HG02970 (cell line): ENCODE measurements at regions not wholly inside any gene's neighbourhood (a gene's known extent, or its start where the extent isn't known, plus 50 kb on each side); places are given as distances from the start of the nearest gene placed in this dataset.
"Not testable (repeated sequence)": the region's sequence is repeated elsewhere in the genome, so short reads cannot be mapped to it uniquely, and the experiment has no call there.

Source experiments
- ATAC-seq: cut with Tn5 transposase; IDR thresholded peaks from one replicate; pipeline ENCODE4 v1.9.1; 2021; ENCODE audit warnings: mild to moderate bottlenecking, moderate library complexity, moderate number of reproducible peaks; ENCODE audit not compliant: unreplicated experiment, low FRiP score

- no peak for ATAC-seq
Measured at GRCh38 chr17:71024969-71025368, 855.6 kb downstream of the KCNJ2 start.

DNA sequence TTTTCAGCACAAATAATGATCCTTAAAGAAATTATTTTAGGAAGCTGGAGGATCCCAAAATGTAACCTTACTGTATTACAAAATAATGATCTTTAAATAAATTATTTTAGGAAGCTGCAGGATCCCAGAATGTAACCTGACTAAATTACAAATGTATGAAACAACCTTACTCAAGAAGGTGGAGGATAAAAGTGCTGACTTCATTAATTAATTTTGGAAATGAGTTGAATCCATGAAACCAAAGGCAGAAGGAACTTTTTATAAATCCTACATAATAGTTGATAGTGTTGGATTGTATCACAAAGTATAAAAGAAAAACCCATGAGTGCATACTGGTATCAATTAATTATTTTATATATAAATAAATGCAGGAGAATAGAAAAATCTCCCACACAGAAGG, 859.9 kb downstream of the KCNJ2 start:
- no peak for ATAC-seq

DNA sequence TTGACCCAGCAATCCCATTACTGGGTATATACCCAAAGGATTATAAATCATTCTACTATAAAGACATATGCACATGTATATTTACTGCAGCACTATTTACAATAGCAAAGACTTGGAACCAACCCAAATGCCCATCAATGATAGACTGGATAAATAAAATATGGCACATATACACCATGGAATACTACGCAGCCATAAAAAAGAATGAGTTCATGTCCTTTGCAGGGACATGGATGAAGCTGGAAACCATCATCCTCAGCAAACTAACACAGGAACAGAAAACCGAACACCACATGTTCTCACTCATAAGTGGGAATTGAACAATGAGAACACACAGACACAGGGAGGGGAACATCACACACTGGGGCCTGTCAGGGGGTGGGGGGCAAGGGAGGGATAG, 862.0 kb downstream of the KCNJ2 start:
- not testable (repeated sequence) for ATAC-seq

- ATAC-seq, result no peak
Measured at GRCh38 chr17:71032746-71033273, 863.5 kb downstream of the KCNJ2 start.

DNA sequence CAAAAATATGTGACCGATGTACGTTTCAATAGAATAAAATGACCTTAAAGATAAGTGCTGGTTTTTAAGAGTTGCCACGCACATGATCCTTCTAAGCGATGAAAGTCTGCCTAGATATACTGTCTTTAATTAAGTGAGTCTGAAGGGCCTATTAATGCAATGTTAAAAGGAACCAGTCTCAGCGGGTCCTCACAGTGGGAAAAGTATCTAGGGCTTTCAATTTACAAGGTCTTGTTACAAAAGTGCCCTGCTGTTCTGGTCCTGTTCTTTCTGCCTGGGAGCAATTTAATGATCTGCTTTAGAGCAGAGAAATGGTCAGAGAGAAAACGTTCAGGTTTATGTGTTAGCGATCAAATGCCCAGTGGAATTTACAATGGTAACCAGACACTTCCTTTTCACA, 864.0 kb downstream of the KCNJ2 start:
- ATAC-seq, result no peak

DNA sequence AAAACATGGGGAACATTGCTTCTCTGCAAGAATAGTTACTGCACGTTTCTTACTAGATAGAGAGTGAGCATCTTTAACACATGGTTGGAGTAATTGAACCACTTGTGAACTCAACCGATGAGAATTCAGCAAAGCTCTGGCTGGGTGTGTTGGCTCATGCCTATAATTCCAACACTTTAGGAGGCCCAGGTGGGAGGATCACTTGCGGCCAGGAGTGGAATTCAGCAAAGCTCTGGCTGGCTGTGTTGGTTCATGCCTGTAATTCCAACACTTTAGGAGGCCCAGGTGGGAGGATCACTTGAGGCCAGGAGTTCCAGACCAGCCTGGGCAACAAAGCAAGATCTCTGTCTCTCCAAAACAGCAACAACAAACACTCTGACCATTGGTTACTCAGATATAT, 865.9 kb downstream of the KCNJ2 start:
- no peak for ATAC-seq

- ATAC-seq, result no peak
Measured at GRCh38 chr17:71037386-71037785, 868.1 kb downstream of the KCNJ2 start.

DNA sequence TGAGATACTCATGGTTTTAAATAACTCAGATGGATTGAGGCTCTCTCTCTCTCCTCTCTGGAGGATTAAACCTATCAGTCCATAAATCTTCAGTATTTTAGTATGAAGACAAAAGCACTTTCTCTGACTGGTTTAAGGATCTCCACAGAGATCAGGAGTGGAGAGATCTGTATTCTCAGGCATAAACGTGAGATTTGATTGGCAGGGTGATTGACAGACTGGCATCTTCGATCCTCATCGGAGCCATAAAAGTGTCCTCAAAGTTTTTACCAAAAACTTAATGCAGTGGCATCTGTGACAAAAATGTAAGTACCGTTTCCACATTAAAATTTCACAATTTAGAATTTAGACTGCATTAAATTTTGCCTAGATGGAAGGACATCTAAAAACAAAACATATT, 870.1 kb downstream of the KCNJ2 start:
- no peak for ATAC-seq

DNA sequence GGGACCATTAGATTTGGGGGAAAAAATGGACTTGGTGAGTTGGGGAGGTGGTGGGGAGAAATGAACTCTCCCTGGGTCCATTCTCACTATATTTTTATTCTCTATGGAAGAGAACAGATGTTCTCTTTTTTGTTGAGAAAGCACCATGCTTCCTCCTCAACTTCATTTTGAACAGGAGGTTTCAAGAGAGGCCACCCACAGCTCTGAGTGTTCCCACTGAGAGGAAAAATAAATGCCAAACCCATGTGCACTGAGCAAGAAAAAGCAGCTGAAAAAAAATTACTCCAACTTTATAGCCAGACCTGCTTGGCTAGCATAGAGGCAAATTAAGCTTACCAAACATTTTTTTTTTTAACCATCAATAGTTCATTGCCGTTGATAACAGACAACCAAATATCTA, 883.6 kb downstream of the KCNJ2 start:
- no peak for ATAC-seq

- ATAC-seq, result no peak
Measured at GRCh38 chr17:71055128-71055527, 885.8 kb downstream of the KCNJ2 start.

- no peak for ATAC-seq
Measured at GRCh38 chr17:71057448-71057847, 888.1 kb downstream of the KCNJ2 start.

GRCh38 chr17:71057938-71058337, 888.6 kb downstream of the KCNJ2 start:
- no peak for ATAC-seq

DNA sequence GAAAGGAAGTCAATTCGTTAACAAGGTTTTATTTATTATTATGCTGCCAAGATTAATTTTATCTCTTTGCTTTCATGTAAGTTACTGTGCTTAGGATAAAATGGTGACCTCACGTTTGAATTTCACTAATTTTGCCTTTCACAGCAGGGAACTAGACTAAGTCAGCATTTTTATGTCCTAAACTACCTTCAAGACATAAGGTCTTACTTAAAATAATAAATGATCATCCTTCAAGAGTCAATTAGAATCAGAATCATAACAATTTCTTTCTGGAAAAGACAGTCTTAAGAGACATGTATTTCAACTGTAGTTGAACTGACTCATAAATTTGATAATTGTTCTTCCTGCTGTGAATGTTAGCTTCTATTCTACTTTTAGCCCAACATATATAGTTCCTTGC, 893.8 kb downstream of the KCNJ2 start:
- ATAC-seq, result no peak

DNA sequence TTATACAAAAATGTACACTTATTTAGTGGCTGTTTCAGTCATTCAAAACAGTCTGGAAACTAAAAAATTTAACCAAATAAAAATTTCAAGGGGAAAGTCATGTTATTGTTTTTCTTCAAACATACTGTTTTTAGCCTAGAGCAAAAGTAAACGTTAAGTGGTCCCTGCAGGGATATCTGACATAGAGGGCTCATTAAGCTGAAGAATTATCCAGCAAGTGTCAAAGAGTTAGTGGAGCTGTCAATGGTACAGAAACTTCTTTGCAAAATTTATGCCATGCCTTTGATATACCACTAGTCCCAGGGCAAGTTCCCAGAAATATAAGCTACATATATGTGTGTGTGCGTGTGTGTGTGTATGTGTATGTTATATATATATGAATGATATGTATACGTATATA, 894.2 kb downstream of the KCNJ2 start:
- no peak for ATAC-seq

DNA sequence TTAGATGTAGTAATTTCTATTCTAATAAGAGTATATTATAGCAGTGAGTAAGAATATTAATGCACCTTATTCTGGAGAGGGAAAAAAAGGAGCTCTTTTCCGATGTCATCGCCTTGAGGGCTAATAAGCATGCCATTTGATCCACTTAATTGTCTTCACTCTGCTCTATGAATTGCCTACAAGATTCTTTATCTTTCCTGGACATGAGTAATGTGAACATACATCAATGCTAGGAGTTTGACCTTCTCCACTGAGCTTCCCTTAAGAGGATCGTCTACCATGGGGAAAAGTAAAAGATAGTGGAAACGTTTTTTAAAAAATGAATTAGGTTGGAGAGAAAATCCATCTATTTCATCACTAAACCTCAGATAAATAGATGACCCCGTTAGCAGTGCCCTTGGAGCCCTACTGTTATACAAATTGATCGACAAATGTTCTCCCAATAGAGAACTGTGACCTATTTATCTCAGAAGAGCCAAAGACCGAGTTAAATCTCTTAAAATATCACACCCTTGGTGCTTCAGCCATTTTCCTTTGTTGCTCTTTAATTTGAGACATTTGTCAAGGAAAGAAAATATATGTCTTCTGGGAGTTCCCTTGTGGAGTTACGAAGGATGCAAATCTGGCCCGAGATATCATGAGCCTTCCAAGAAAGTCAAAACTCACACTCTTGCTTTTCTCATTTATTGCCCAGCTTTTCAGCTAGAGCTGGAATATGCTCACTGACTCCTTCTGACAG, 898.5 kb downstream of the KCNJ2 start:
- no peak for ATAC-seq

DNA sequence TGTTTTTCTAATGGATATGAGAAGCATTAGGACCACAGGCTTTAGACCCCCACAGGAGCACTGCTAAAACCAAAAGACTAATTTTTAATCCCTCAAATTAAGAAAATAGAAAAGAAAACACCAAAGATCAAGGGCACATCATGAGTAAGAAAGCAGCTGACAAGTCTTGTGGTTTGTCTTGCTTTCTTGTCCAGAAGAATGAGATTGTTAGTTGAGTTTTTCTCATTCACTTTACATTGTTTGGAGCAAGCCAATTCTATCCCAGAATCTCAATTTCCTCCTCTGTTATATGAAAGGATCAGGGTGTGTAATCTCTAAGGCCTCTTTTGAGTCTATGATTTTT, 899.0 kb downstream of the KCNJ2 start:
- ATAC-seq, result no peak

GRCh38 chr17:71071041-71071440, 901.7 kb downstream of the KCNJ2 start:
- no peak for ATAC-seq

- ATAC-seq, result no peak
Measured at GRCh38 chr17:71071837-71072236, 902.5 kb downstream of the KCNJ2 start.

GRCh38 chr17:71080937-71081336, 911.6 kb downstream of the KCNJ2 start:
- no peak for ATAC-seq

- no peak for ATAC-seq
Measured at GRCh38 chr17:71081666-71082065, 912.3 kb downstream of the KCNJ2 start.

DNA sequence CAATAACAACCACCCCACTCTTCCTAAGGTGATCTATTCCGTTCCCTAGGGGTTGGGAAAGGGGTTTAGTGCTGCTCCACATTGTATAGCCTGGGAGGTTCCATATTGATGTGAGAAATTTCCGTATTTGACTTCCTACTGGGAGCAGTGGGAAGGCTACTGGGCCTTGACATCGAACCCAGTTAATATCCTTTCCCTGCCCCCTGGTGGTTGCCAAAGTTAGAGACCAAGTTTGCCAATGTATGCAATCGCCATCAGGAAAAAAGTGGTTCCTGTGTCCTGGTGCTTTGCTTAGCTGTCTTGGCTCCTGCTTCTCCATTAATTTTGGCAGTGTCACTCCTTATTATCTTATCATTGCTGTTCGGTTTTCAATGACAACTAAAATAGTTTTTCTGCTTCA, 914.9 kb downstream of the KCNJ2 start:
- no peak for ATAC-seq

DNA sequence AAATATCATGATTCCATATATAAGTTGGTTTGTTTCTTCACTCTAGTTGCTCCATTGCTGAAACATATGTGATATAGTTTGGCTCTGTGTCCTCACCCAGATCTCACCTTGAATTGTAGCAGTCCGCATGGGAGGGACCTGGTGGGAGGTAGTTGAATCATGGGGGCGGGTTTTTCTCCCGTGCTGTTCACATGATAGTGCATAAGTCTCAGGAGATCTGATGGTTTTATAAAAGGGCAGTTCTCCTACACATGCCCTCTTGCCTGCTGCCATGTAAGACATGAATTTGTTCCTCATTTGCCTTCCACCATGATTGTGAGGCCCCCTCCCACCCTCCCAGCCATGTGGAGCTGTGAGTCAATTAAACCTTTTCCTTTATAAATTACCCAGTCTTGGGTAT, 915.5 kb downstream of the KCNJ2 start:
- ATAC-seq, result no peak
